HG03575 (cell line): ENCODE measurements at regions not wholly inside any gene's neighbourhood (a gene's known extent, or its start where the extent isn't known, plus 50 kb on each side); places are given as distances from the start of the nearest gene placed in this dataset.

Source experiments
- ATAC-seq: cut with Tn5 transposase; IDR thresholded peaks from one replicate; pipeline ENCODE4 v1.9.1; 2021; ENCODE audit not compliant: unreplicated experiment, insufficient number of reproducible peaks, low FRiP score; ENCODE audit errors: extremely low read depth

- no peak for ATAC-seq
Observed at GRCh38 chr14:85112762-85113161, 417.2 kb upstream of the FLRT2 start.

GRCh38 chr14:85115921-85116320, 414.0 kb upstream of the FLRT2 start:
- ATAC-seq: no peak

GRCh38 chr14:85118274-85118673, 411.7 kb upstream of the FLRT2 start:
- no peak for ATAC-seq

- ATAC-seq: no peak
Observed at GRCh38 chr14:85122690-85123089, 407.3 kb upstream of the FLRT2 start.

GRCh38 chr14:85123755-85124154, 406.2 kb upstream of the FLRT2 start:
- ATAC-seq: no peak

- ATAC-seq: no peak
Observed at GRCh38 chr14:85124631-85125290, 405.2 kb upstream of the FLRT2 start.

- no peak for ATAC-seq
Observed at GRCh38 chr14:85125291-85125670, 404.7 kb upstream of the FLRT2 start.

GRCh38 chr14:85129921-85130320, 400.0 kb upstream of the FLRT2 start:
- ATAC-seq: no peak

- no peak for ATAC-seq
Observed at GRCh38 chr14:85131226-85131922, 398.6 kb upstream of the FLRT2 start.

- ATAC-seq: no peak
Observed at GRCh38 chr14:85142982-85143381, 387.0 kb upstream of the FLRT2 start.

- no peak for ATAC-seq
Observed at GRCh38 chr14:85146779-85147178, 383.2 kb upstream of the FLRT2 start.

GRCh38 chr14:85150166-85150565, 379.8 kb upstream of the FLRT2 start:
- ATAC-seq: no peak

GRCh38 chr14:85154714-85155113, 375.2 kb upstream of the FLRT2 start:
- ATAC-seq: no peak

GRCh38 chr14:85156319-85156718, 373.6 kb upstream of the FLRT2 start:
- no peak for ATAC-seq

- ATAC-seq: no peak
Observed at GRCh38 chr14:85159726-85160125, 370.2 kb upstream of the FLRT2 start.

GRCh38 chr14:85165094-85165493, 364.9 kb upstream of the FLRT2 start:
- no peak for ATAC-seq

GRCh38 chr14:85169381-85169780, 360.6 kb upstream of the FLRT2 start:
- no peak for ATAC-seq

GRCh38 chr14:85172290-85172689, 357.7 kb upstream of the FLRT2 start:
- ATAC-seq: no peak

GRCh38 chr14:85172889-85173477, 357.0 kb upstream of the FLRT2 start:
- no peak for ATAC-seq

GRCh38 chr14:85175556-85175955, 354.4 kb upstream of the FLRT2 start:
- ATAC-seq: no peak
